ENCODE measurements at regions not wholly inside any gene's neighbourhood (a gene's known extent, or its start where the extent isn't known, plus 50 kb on each side); places are given as distances from the start of the nearest gene placed in this dataset.

GRCh38 chr11:81579339-81579738 lies 1154.3 kb downstream of the FAM181B start:
- TF ChIP-seq RAD21 (IDR thresholded peaks at IDR 0.05) (no peak), CTCF (IDR thresholded peaks at IDR 0.05; ENCODE audit: low read depth, low read length, missing input control) (no peak), GABPA (IDR thresholded peaks at IDR 0.05 in 1 of 2, conservative IDR thresholded peaks at IDR 0.05 in 1 of 2) (no peak), REST (IDR thresholded peaks at IDR 0.05) (no peak), MAX (IDR thresholded peaks at IDR 0.05) (no peak), RXRA (IDR thresholded peaks at IDR 0.05) (no peak), HNF4G (IDR thresholded peaks at IDR 0.05) (no peak), TAF1 (conservative IDR thresholded peaks at IDR 0.05) (no peak), EGR1 (IDR thresholded peaks at IDR 0.05; ENCODE audit: low read depth in 2 of 2) (no peak)

Data from liver (tissue), 3 donors.